ENCODE measurements at regions not wholly inside any gene's neighbourhood (a gene's known extent, or its start where the extent isn't known, plus 50 kb on each side); places are given as distances from the start of the nearest gene placed in this dataset.

DNA sequence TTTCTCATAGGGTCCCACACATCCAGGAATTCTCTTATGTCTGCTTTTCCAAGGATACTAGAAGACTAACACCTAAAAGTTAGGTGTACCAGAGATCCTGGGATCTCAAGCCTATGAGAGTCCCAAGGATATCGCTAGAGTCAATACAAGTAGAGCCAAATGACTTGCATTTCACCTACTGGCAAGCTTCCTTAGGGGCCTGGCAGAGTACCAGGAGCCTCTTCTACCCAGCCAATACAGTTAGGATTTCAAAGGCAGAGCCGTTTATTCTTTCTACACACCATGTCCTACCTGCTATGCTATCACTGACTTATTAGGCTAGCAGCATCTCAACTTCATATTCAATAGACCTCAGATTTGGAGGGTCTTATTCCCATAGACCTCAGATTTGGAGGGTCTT, 53.5 kb upstream of the UNC5B start:
- peaks cover 4% of the 10 kb centered on the region for H3K27me3 Mint-ChIP-seq (ENCODE audit: unreplicated experiment)
- TF ChIP-seq, protein P1, sequence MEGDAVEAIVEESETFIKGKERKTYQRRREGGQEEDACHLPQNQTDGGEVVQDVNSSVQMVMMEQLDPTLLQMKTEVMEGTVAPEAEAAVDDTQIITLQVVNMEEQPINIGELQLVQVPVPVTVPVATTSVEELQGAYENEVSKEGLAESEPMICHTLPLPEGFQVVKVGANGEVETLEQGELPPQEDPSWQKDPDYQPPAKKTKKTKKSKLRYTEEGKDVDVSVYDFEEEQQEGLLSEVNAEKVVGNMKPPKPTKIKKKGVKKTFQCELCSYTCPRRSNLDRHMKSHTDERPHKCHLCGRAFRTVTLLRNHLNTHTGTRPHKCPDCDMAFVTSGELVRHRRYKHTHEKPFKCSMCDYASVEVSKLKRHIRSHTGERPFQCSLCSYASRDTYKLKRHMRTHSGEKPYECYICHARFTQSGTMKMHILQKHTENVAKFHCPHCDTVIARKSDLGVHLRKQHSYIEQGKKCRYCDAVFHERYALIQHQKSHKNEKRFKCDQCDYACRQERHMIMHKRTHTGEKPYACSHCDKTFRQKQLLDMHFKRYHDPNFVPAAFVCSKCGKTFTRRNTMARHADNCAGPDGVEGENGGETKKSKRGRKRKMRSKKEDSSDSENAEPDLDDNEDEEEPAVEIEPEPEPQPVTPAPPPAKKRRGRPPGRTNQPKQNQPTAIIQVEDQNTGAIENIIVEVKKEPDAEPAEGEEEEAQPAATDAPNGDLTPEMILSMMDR (IDR thresholded peaks at IDR 0.05; ENCODE audit: unreplicated experiment): no peak
- H3K9me3 Mint-ChIP-seq (ENCODE audit: unreplicated experiment): no peaks in the 10 kb centered on the region
- H3K4me3 Mint-ChIP-seq (ENCODE audit: unreplicated experiment): no peak overlapping the region
- no peaks in the 10 kb centered on the region for H3K4me1 Mint-ChIP-seq (ENCODE audit: unreplicated experiment)
- H3K27ac Mint-ChIP-seq (ENCODE audit: unreplicated experiment): no peak overlapping the region
- H3K36me3 Mint-ChIP-seq (ENCODE audit: low read depth, unreplicated experiment): no peaks in the 10 kb centered on the region
- DNase-seq (ENCODE audit: low spot score): no peak

DNA sequence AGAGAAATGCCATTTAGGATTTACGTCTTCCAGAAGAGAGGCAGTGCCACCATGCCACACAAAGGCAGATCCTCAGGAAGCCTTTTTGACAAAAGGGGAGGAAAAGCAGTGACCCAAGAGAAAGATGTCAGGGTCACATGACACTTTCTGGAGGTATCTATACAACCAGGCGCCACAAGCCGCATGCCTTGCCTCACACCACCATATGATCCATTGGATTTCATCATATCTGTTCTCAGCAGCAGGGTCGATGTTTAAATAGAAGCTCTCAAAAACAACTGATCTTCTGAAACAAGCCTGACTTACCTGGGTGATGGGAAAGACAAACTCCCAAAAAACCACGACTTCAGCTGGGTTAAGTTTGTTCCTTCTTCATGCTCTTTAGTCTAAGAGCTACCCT, 52.5 kb upstream of the UNC5B start:
- no peaks in the 10 kb centered on the region for H3K4me1 Mint-ChIP-seq (ENCODE audit: unreplicated experiment)
- H3K36me3 Mint-ChIP-seq (ENCODE audit: low read depth, unreplicated experiment): no peaks in the 10 kb centered on the region

DNA sequence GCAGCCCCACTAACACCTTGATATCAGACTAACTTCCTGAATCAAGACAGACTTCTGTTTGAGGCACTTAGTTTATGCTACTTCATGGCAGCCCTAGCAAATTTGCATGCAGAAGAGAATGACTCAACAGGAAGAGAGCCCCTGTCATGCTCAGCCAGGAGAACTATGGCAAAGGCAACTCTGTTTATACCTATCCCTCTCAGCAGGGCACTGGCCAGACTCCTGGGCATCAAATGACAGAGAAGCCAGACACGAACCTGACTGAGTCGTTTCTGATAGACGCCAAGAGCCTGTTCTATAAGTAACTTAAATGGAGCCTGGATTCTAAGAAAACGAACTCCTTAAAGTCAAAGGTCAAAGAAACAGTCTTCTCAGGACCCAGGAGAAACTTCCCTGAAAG, 50.9 kb upstream of the UNC5B start:
- Mint-ChIP-seq H3K4me1 (ENCODE audit: unreplicated experiment) (no peaks in the 10 kb centered on the region), H3K9me3 (ENCODE audit: unreplicated experiment) (no peaks in the 10 kb centered on the region), H3K27ac (ENCODE audit: unreplicated experiment) (no peak overlapping the region), H3K36me3 (ENCODE audit: low read depth, unreplicated experiment) (no peaks in the 10 kb centered on the region), H3K4me3 (ENCODE audit: unreplicated experiment) (no peak overlapping the region), H3K27me3 (ENCODE audit: unreplicated experiment) (peaks cover 4% of the 10 kb centered on the region)
- no peak for DNase-seq (ENCODE audit: low spot score)
- TF ChIP-seq, protein P1 (IDR thresholded peaks at IDR 0.05; ENCODE audit: unreplicated experiment): no peak

More for the DNA sequence above, 52.5 kb upstream of the UNC5B start:
- H3K9me3 Mint-ChIP-seq (ENCODE audit: unreplicated experiment): no peaks in the 10 kb centered on the region
- no peak overlapping the region for H3K27ac Mint-ChIP-seq (ENCODE audit: unreplicated experiment)
- no peak overlapping the region for H3K4me3 Mint-ChIP-seq (ENCODE audit: unreplicated experiment)
- TF ChIP-seq, protein P1 (IDR thresholded peaks at IDR 0.05; ENCODE audit: unreplicated experiment): no peak
- no peak for DNase-seq (ENCODE audit: low spot score)
- peaks cover 4% of the 10 kb centered on the region for H3K27me3 Mint-ChIP-seq (ENCODE audit: unreplicated experiment)
